Activated T-cell treated with anti-CD3 and anti-CD28 coated beads, Interleukin-2, amount 50 U/mL, for 24 hours (primary cell): ENCODE measurements at regions not wholly inside any gene's neighbourhood (a gene's known extent, or its start where the extent isn't known, plus 50 kb on each side); places are given as distances from the start of the nearest gene placed in this dataset.
"Not testable (repeated sequence)": the region's sequence is repeated elsewhere in the genome, so short reads cannot be mapped to it uniquely, and the experiment has no call there.

ENCODE experiments used
- DNase-seq: peaks from one replicate; pipeline ENCODE4 v3.0.0-alpha.2; 2020
- H3K27ac Mint-ChIP-seq: 2 replicates; pipeline ENCODE4 v1.8.0; 2020; ENCODE audit warnings: mild to moderate bottlenecking, mixed read lengths
- H3K27me3 Mint-ChIP-seq: 2 replicates; pipeline ENCODE4 v1.8.0; 2020; ENCODE audit warnings: mixed read lengths
- H3K36me3 Mint-ChIP-seq: 2 replicates; pipeline ENCODE4 v1.8.0; 2020; ENCODE audit warnings: low read depth, mixed read lengths
- H3K4me1 Mint-ChIP-seq: 2 replicates; pipeline ENCODE4 v1.8.0; 2020; ENCODE audit warnings: low read depth, mixed read lengths
- H3K4me3 Mint-ChIP-seq: 2 replicates; pipeline ENCODE4 v1.8.0; 2020; ENCODE audit warnings: mild to moderate bottlenecking, moderate library complexity, mixed read lengths
- H3K9me3 Mint-ChIP-seq: 2 replicates; pipeline ENCODE4 v1.8.0; 2020; ENCODE audit warnings: mixed read lengths

DNA sequence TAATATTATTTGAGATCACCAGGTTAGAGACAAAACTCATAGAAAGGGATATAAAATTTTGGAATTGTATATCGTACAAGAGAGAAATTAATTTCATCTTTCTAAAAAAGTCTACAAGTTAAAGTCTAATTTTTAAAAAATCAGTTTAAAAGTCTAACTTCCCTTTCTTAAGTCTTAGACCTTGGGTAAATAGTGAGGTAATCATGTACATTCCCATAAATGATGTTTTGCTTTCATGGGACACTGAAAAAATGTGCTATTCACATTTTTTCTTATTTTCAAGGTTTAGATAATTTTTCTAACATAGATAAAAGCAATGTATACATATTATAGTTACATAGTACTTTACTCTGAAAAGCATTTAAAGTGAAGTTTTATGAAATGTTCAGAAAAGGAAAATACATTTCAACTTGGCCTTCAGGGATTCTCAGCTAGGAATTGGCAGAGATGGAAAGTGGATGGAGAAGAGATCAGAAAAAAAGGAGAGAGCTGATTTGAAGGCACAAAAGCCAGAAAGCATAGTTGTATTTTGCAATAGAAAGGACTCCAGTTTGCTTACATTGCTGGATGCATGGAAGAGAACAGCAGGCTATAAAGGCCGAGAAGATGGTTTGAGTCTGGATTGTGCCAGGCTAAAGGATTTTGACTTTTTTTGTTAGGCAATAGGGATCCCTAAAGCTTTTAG, 194.0 kb downstream of the CASP12 start:
- Mint-ChIP-seq H3K4me1 (peaks cover 68% of the 10 kb centered on the region), H3K9me3 (peaks cover 6% of the 10 kb centered on the region), H3K36me3 (peaks cover 6% of the 10 kb centered on the region), H3K4me3 (peak overlapping the region; percentile 72), H3K27ac (peak overlapping the region; percentile 95), H3K27me3 (no peaks in the 10 kb centered on the region)
- no peak for DNase-seq

- H3K9me3 Mint-ChIP-seq, result no peaks in the 10 kb centered on the region
- H3K4me3 Mint-ChIP-seq, result no peak overlapping the region
Observed at GRCh38 chr11:104700609-104701008, 197.7 kb downstream of the CASP12 start.

GRCh38 chr11:104699981-104700380, 198.3 kb downstream of the CASP12 start:
- Mint-ChIP-seq H3K9me3 (no peaks in the 10 kb centered on the region), H3K27me3 (no peaks in the 10 kb centered on the region), H3K4me1 (peaks cover 35% of the 10 kb centered on the region), H3K4me3 (no peak overlapping the region), H3K36me3 (peaks cover 2% of the 10 kb centered on the region), H3K27ac (no peak overlapping the region)
- no peak for DNase-seq

More at GRCh38 chr11:104700609-104701008, 197.7 kb downstream of the CASP12 start:
- peaks cover 2% of the 10 kb centered on the region for H3K36me3 Mint-ChIP-seq
- peaks cover 42% of the 10 kb centered on the region for H3K4me1 Mint-ChIP-seq
- no peaks in the 10 kb centered on the region for H3K27me3 Mint-ChIP-seq
- DNase-seq, result no peak
- peak overlapping the region; percentile 62 for H3K27ac Mint-ChIP-seq

- Mint-ChIP-seq H3K9me3 (peaks cover 6% of the 10 kb centered on the region), H3K27ac (no peak overlapping the region), H3K4me3 (no peak overlapping the region), H3K27me3 (no peaks in the 10 kb centered on the region), H3K36me3 (no peaks in the 10 kb centered on the region), H3K4me1 (peaks cover 15% of the 10 kb centered on the region)
- DNase-seq, result no peak
Observed at GRCh38 chr11:104695065-104695463, 203.2 kb downstream of the CASP12 start.

DNA sequence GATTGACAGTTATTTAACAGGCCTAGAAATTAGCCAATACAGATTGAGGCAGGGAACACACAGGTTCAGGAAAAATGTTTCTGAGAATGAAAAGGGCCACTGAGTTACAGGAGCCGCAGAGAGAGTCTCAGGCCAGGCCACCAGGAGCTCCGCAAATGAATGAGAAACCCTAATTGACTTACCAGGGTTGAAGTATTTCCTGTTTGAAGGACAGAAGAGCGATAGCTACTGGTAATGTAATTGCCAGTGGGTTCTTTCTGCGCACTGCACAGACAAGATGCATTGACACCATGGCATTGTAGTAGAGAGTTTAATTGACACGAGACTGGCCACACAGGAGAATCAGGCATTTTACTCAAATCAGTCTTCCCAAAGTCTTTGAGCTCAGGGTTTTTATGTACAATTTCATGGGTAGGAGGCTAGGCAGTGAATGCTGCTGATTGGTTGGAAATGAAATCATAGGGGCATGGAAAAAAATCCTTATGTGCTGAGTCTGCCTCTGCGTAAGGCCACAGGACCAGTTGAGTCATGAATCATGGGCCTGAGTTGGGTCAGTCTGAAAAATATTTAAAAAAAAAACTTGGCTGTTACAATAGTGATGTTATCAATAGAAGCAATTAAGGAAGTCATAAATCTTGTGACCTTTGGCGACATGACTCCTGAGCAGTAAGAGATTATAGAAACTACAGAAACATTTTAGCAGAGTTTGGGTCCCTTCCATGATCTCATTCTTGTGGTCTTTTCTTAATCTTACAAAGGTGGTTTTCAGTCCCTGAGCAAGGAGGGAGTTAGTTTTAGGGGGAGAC, 203.8 kb downstream of the CASP12 start:
- Mint-ChIP-seq H3K4me1 (peaks cover 14% of the 10 kb centered on the region), H3K27me3 (no peaks in the 10 kb centered on the region), H3K9me3 (peaks cover 6% of the 10 kb centered on the region), H3K27ac (no peak overlapping the region), H3K36me3 (no peaks in the 10 kb centered on the region), H3K4me3 (no peak overlapping the region)
- DNase-seq, result no peak

- Mint-ChIP-seq H3K9me3 (peaks cover 6% of the 10 kb centered on the region), H3K27me3 (no peaks in the 10 kb centered on the region), H3K4me3 (no peak overlapping the region), H3K4me1 (peaks cover 22% of the 10 kb centered on the region), H3K27ac (no peak overlapping the region), H3K36me3 (no peaks in the 10 kb centered on the region)
- DNase-seq, result no peak
Observed at GRCh38 chr11:104692751-104693150, 205.5 kb downstream of the CASP12 start.

DNA sequence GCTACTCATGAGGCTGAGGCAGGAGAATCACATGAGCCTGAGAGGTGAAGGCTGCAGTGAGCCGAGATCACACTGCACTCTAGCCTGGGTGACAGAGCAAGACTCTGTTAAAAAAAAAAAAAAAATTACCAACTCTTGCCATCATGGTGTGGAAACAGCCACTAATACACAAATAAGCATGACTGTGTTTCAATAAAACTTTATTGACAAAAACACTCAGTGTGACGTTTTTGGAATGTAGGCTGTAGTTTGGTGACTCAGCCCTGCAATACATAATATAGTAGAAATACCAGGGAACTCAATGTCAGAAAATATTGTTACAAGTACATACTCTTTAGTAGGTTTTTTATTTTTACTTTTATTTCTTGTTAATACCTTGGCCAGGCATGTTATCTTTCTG, 207.1 kb downstream of the CASP12 start:
- H3K27ac Mint-ChIP-seq, result no peak overlapping the region

DNA sequence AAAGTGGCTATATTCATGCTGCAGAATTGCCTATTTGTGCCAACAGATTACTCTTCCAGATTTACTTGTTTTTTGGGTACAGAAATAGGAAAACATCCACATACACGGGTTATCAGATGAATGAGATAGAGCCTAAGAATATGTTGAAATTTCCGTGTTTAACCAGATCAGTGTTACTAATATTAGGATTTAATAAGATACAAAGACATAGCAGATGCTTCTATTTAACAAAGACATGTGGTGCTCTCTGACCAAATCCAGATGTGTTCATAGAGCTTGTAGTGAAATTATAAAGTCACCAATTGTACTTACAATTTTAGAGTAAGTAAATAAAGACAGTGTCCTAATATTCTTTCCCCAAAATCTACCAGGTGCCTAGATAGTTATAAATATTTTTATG, 208.0 kb downstream of the CASP12 start:
- H3K27ac Mint-ChIP-seq, result no peak overlapping the region
- peaks cover 22% of the 10 kb centered on the region for H3K4me1 Mint-ChIP-seq
- H3K4me3 Mint-ChIP-seq, result no peak overlapping the region
- H3K27me3 Mint-ChIP-seq, result no peaks in the 10 kb centered on the region
- DNase-seq, result no peak
- peaks cover 6% of the 10 kb centered on the region for H3K9me3 Mint-ChIP-seq
- no peaks in the 10 kb centered on the region for H3K36me3 Mint-ChIP-seq

More for the DNA sequence above, 207.1 kb downstream of the CASP12 start:
- DNase-seq, result no peak
- Mint-ChIP-seq H3K36me3 (no peaks in the 10 kb centered on the region), H3K4me3 (no peak overlapping the region), H3K27me3 (no peaks in the 10 kb centered on the region), H3K4me1 (peaks cover 22% of the 10 kb centered on the region), H3K9me3 (peaks cover 6% of the 10 kb centered on the region)

DNA sequence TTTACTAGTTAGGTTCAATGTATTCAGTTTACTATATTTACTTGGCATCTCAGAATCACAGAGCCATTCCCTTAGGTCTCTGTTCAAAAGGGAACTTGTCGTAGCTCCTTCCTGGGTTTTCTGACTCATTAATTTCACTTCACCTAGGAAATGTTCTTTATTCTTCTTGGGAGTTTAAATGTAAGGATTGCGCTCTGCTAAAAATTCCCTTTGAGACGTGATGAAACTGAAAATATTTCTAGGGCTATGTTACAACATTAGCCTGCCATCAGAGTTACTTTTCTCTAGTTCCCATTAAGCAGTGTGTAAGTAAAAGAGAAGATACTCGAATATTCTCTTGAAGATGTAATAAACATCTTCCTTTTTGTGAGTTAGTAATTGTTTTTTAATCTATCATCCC, 209.5 kb downstream of the CASP12 start:
- Mint-ChIP-seq H3K4me1 (peaks cover 14% of the 10 kb centered on the region), H3K9me3 (peaks cover 6% of the 10 kb centered on the region), H3K27ac (no peak overlapping the region), H3K36me3 (no peaks in the 10 kb centered on the region), H3K27me3 (no peaks in the 10 kb centered on the region), H3K4me3 (no peak overlapping the region)
- no peak for DNase-seq

GRCh38 chr11:104682206-104682605, 216.1 kb downstream of the CASP12 start:
- no peaks in the 10 kb centered on the region for H3K36me3 Mint-ChIP-seq
- DNase-seq, result no peak
- H3K4me3 Mint-ChIP-seq, result no peak overlapping the region
- H3K27ac Mint-ChIP-seq, result no peak overlapping the region
- H3K27me3 Mint-ChIP-seq, result no peaks in the 10 kb centered on the region
- peaks cover 17% of the 10 kb centered on the region for H3K4me1 Mint-ChIP-seq
- H3K9me3 Mint-ChIP-seq, result no peaks in the 10 kb centered on the region

DNA sequence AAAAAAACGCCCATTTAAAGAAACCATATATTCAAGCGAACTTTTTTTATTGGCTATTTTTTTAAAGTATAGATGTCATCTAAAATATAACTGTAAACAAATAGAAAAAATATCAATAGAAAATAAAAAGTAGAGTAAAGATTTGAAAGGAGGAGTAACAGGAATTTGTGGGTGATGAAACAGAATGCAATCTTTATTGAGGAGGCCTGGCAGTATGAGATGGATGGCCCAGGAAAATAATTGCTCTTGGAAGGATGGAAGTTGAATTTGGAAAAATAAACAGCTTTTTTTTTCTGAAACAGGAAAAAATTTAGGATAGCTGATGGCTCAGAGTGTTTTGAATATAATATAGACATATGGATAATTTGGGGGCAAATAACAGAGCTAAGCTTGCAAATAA, 219.0 kb downstream of the CASP12 start:
- Mint-ChIP-seq H3K27me3 (no peaks in the 10 kb centered on the region), H3K27ac (no peak overlapping the region), H3K4me1 (peaks cover 15% of the 10 kb centered on the region), H3K4me3 (no peak overlapping the region), H3K36me3 (no peaks in the 10 kb centered on the region), H3K9me3 (peaks cover 4% of the 10 kb centered on the region)
- no peak for DNase-seq

DNA sequence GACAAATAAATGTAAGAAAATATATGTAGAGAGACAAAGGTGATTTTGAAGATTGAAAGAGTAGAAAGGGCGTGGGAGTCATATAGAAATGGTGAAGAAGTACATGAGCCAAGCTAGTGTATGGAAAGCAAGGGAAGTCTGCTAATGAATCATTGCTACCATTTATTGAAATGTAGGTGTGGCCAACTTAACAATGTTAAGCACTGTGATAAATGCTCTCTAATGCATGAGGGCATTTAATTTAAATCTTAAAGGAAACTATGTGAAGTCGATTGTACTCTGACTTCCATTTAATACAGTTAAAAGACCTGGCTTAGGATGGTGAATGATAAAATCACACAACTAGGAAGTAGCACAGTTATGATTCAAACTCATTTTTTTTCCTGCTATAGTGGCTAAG, 219.9 kb downstream of the CASP12 start:
- Mint-ChIP-seq H3K9me3 (peaks cover 4% of the 10 kb centered on the region), H3K36me3 (no peaks in the 10 kb centered on the region), H3K4me3 (no peak overlapping the region), H3K27me3 (no peaks in the 10 kb centered on the region), H3K27ac (no peak overlapping the region), H3K4me1 (peaks cover 19% of the 10 kb centered on the region)
- DNase-seq, result no peak

DNA sequence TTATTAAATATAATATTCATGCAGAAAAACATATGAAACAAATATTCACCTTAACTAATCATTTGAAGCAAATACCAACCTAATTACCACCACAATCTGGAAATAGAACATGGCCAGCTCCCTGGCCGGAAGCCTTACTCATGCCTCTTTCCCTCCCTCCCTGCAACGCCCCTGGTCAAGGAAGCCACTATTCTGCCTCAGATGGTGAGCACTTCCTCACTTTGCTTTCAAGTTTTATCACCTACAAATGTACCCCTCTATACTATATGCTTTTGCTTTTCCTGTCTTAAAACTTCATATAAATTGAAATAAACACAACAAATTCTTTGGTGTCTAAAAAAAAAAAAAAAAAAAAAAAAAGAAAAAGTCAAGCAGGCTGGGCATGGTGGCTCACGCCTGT, 221.2 kb downstream of the CASP12 start:
- not testable (repeated sequence) for H3K9me3 Mint-ChIP-seq, H3K36me3 Mint-ChIP-seq, DNase-seq, H3K27ac Mint-ChIP-seq, H3K27me3 Mint-ChIP-seq, H3K4me3 Mint-ChIP-seq
- H3K4me1 Mint-ChIP-seq, result peaks cover 18% of the 10 kb centered on the region

DNA sequence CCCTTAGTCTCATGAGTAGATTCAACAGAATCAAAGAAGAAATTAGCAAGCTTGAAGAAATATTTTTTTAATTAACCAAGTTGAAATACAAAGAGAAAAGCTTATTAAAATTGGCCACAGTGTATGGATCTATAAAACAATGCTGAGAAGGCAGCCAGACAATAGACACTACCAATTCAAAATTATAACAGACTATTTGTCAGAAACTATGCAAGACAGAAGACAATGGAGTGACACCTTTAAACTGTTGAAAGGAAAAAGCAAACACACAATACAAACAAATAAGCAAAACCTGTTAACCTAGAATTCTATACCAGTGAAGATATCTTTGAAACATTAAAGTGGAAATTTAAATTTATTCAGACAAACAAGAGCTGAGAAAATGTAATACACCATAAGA, 225.4 kb downstream of the CASP12 start:
- Mint-ChIP-seq H3K27ac (no peak overlapping the region), H3K4me1 (peaks cover 24% of the 10 kb centered on the region), H3K4me3 (no peak overlapping the region), H3K36me3 (no peaks in the 10 kb centered on the region), H3K27me3 (no peaks in the 10 kb centered on the region), H3K9me3 (peaks cover 10% of the 10 kb centered on the region)
- no peak for DNase-seq

- Mint-ChIP-seq H3K4me1 (peaks cover 20% of the 10 kb centered on the region), H3K27ac (no peak overlapping the region), H3K4me3 (no peak overlapping the region), H3K27me3 (no peaks in the 10 kb centered on the region), H3K9me3 (peaks cover 6% of the 10 kb centered on the region), H3K36me3 (no peaks in the 10 kb centered on the region)
- no peak for DNase-seq
Observed at GRCh38 chr11:104668797-104669463, 229.3 kb downstream of the CASP12 start.
